Hepatocyte (in vitro differentiated cells): ENCODE measurements at regions not wholly inside any gene's neighbourhood (a gene's known extent, or its start where the extent isn't known, plus 50 kb on each side); places are given as distances from the start of the nearest gene placed in this dataset.

Source experiments
- EZH2 ChIP-seq: fragments of 200-600 bp; sonication (generic); IDR thresholded peaks from 2 replicates; pipeline ENCODE4 v1.6.1; 2016; ENCODE audit warnings: antibody characterized with exemption, mild to moderate bottlenecking, borderline replicate concordance
- TF ChIP-seq, protein P1 (sequence below): fragments of 200-600 bp; sonication (generic); IDR thresholded peaks from 2 replicates; pipeline ENCODE4 v1.5.1; 2016; ENCODE audit warnings: antibody characterized with exemption, mild to moderate bottlenecking; ENCODE audit not compliant: poor library complexity

DNA sequence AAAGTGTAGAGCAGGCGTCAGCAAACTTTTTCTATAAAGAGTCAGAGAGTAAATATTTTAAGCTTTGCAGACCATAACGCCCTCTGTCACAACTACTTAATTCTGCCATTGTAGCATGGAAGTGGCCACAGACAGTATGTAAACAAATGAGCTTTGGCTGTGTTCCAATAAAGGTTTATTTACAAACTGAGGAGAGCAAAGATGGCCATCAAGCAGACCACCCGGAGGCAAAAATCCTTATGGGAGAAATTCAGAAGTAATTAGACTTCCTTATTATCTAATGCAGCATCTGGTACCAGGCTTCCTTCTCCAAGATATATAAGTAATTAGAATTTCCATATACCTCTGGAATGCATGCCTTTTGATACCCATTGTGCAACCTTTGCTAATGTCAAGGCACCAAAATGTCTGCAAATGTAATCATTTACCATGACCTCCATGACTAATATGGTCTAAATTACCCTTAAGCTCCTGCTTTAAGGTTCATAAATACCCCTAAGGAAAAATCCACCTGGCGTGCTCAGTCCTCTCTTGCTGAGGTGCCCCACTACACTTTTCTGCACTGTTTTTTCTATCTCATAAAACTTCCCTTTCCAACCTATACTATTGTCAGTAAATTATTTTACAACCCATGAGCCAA is 377.8 kb downstream of the MATN1 start:
- TF ChIP-seq, protein P1, sequence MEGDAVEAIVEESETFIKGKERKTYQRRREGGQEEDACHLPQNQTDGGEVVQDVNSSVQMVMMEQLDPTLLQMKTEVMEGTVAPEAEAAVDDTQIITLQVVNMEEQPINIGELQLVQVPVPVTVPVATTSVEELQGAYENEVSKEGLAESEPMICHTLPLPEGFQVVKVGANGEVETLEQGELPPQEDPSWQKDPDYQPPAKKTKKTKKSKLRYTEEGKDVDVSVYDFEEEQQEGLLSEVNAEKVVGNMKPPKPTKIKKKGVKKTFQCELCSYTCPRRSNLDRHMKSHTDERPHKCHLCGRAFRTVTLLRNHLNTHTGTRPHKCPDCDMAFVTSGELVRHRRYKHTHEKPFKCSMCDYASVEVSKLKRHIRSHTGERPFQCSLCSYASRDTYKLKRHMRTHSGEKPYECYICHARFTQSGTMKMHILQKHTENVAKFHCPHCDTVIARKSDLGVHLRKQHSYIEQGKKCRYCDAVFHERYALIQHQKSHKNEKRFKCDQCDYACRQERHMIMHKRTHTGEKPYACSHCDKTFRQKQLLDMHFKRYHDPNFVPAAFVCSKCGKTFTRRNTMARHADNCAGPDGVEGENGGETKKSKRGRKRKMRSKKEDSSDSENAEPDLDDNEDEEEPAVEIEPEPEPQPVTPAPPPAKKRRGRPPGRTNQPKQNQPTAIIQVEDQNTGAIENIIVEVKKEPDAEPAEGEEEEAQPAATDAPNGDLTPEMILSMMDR: no peak
- TF ChIP-seq EZH2: no peak
